HG03558 (cell line): ENCODE measurements at regions not wholly inside any gene's neighbourhood (a gene's known extent, or its start where the extent isn't known, plus 50 kb on each side); places are given as distances from the start of the nearest gene placed in this dataset.

Experiments used
- ATAC-seq: cut with Tn5 transposase; IDR thresholded peaks from one replicate; pipeline ENCODE4 v1.9.1; 2021; ENCODE audit warnings: moderate number of reproducible peaks; ENCODE audit not compliant: unreplicated experiment; ENCODE audit errors: extremely low read depth

DNA sequence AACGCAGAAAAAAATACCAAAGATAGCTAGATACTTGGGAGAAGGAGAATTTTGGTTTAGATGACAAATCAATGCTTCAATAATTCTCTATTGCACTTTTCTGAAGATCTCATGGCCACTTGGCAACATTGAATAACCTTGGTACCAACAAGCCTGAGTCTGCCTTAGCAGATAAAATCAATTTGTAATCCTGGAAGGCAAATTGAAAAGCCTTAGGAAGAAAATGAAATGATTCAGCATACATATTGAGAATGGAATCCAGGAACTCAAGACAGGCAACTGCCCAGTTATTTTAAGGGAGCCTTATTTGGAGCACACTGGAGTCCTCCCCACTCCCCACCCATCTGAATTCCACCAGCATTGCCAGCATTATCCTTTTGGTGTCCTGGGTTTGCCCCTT lies 109.3 kb upstream of the SOX9 start:
- ATAC-seq: no peak

DNA sequence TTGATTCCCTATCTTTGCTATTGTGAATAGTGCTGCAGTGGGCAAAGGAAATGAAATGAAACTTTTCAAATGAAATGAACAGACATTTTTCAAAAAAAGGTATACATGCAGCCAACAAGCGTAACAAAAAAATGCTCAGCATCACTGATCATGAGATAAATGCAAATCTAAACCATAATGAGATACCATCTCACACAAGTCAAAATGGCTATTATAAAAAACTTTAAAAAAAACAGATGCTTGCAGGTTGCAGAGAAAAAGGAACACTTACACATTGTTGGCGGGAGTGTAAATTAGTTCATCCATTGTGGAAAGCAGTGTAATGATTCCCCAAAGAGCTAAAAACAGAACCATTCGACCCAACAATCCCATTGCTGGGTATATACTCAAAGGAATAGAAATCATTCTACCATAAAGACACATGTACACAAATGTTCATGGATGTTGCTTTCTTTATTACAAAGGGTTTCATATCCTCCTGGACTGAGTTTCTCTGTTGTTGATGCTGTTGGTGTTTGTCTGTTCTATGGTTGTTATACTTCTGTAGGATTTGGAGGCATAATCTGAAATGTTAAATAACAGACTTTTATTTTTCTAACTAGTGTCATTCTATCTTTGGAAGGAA lies 99.3 kb upstream of the SOX9 start:
- ATAC-seq: peak; percentile 40

DNA sequence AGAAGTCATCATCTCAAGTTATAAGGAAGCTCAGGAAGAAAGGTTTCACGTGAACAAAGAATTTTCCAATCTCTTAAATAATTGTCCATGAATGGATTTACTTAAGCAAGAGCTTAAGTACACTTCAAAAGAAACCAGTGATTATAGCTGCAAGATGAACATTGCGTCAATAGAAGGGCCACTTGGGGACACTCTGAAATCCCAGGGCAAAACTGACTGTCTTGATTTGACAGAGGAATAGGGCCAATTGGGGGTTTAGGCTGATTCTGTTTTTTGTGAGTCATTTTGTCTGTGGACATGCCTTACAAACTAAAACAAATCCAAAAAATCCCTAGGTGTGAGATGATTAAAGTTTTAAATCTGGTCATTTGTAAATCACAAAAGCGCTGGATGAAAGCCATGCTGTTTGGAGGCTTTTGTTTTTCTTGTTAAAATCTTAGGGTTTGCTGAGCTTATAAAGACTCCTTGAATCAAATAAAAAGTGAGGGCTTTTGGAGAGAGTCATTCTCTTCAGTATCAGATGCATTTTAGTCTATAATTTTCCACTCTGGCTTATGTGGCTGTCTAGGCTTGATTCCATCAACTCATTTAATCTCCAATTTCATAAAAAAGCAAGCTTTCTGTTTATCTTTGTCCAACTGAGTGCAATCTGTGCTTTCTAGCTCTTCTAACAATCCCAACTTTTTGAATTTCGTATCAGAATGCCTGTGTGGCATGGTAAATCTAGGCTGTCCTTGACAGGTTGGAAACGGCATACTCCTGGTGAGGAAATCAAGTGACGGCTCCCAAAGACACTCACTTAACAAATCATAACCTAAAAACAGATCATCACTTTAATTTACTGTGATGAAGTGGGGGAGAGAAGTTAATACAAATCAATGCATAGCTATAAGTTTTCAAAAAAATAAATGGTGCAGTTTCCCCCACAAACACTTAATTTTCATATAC lies 98.2 kb upstream of the SOX9 start:
- no peak for ATAC-seq

DNA sequence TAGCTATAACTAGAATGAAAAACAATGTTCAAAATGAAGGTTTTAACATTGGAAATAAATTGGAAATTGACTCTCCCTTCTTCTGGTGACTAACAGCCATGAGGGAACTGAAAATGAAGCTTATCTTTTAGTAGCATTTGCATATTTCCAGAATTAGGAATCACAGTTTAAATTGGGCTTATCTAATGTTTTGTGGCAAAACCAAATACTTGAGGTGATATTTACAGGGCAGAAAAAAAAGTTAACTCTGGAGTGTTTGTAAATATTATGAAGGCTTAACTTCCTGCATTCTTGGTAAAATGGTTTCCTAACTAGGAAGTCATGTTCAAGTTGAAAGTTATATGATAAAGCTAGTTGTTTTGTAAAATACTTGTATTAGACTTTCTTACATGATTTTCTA lies 96.4 kb upstream of the SOX9 start:
- ATAC-seq: no peak

DNA sequence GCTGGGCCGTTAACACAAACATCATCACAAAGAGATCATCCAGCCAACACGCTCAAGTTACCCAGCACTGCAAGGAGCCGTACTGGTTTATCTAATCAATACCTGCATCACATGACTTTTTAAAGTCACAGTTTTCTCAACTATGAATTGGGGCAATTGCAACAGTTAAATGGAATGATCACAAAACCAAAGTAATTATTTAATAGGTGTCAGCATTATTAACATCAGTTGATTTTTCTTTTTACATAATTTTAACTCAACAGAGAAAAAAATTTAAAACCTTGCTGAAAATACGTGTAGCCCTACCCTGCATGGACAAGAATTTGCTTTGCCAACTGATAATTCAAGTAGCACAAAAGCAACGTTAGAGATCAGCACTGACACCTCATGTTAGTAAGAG lies 95.7 kb upstream of the SOX9 start:
- no peak for ATAC-seq

DNA sequence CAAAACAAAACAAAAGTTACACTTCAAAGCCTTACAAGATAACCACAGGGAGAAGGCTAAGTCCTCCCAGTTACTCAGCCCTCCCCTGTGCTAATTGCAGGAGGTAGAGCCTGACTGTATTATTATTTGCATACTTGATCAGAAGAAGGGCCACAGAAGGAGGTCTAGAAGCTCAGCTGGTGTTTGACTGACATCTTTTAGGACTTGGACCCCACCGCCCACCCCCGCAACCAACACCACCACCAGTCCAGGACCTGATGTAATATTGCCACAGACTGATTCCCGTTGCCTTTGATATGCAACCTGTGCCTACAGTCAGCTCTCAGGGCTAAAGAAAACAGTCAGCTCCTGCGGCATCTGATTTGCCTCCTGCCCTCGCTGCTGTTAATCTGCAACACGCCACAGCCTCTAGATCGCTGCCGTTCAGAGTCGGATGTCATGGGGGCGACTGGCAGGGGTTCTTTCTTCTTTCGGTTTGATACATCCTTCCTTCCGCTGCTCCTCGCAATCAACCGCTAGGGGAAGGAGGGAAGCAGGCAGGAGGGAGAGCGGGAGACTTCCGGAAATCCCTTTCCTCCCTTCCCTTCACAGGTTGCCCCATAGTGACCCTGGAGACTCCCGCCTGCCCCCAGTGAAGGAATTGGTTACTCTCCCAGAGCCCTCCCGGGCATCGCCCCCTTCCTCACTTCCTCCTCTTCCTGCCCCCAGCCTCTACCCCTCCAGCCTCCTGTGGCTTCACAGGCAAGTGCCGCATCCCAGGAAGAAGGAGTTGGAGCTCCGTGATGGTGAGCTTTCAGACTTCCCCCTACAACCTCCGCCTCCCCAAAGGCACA lies 90.5 kb upstream of the SOX9 start:
- ATAC-seq: peak; percentile 56

DNA sequence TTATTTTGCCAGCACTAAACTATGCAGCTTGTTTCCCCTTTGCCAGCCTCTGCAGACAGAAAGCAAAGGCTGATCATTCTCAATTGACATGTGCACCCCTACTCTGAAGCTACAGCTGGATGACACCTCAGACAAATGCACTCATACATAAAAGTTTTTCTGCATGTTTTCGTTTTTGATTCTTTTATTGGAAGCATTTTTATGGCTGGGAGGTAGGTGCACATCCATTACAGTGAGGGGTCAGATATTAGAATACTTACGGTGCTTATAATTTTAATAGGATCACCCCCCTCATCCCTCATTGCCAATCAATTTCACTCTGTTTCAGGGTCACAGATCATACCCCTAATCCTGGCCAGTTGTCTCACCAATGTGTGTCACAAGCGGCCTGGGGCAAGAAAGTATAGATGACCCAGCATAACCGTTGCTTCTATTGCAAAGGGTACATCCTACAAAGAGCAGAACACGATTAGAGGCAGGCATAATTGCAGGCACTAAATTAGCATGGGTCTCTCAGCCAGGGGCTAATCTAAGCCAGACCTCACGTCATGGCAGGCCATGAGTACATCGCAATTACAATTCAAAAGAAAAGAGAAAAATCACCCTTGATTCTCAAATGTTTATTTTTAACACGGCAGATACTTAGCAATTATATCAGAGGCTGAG lies 89.5 kb upstream of the SOX9 start:
- no peak for ATAC-seq

DNA sequence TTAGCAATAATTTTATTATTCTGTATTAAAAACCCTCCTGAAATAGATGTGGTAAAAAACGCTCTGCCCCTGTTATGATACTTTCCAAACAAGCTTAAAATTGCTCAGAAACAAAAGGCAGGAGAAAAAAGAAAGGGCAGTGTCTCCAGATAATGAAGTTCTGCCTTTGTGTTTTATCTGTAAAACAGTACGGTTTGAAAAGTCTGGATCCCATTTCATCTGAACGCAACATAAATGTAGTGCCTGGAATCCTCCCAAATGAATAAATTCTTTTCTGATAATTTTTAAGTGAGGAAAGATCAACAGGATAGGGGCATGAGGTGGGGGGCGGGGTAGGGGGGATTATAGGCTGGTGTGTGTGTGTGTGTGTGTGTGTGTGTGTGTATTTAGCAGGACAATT lies 87.5 kb upstream of the SOX9 start:
- no peak for ATAC-seq

DNA sequence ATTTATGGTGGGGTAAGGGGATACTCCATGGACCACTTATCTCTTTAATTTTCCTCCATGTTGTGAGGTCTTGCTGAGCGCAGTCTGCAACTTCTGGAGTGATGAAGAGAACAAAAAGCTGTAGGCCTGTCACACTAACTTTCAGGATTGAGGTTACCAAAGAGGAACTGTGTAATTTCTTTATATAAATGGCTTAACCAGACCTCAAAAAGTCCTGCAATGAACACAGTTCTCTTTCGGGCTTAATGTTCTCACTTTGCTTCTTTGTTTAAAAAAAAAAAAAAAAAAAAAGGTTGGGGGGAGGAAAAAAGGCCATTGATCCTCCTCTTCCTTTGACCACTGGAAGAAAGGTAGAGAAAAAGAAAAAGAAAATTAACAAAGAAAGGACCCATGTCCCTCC lies 86.8 kb upstream of the SOX9 start:
- no peak for ATAC-seq

DNA sequence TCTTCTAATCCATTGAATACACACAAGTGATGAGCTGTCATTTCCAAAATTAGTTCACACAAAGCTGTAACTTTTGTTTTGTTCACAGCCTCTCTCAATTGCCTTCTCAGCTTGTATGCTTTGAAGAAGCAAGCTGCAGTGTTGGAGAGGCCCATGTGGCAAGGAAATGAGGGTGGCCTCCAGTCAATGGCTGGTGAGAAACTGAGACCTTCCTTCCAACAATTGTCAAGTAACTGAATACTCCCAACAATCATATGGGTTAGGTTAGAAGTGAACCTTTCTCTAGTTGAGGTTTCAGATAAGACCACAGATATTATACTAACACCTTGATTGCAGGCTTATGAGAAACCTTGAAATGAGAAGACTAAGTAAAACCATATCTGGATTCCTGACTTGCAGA lies 82.4 kb upstream of the SOX9 start:
- no peak for ATAC-seq

DNA sequence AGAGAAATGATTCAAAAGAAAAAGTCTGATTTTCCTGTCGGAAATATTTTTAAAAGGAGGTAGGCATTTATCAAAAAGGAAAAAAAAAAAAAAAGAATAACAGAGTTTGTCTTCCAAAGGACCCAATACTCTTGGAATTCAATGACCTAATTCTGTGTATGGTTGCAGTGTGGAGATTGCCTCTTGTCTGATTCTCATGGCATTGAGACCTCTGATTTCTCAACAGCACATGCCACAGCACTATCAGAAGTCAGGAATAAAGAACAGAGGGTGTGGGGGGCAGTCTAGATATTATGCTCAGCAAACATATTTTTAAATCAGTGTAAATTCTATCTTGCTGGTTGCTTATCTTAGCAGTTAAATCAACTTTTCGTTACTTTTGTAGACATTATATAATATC lies 81.3 kb upstream of the SOX9 start:
- ATAC-seq: no peak

DNA sequence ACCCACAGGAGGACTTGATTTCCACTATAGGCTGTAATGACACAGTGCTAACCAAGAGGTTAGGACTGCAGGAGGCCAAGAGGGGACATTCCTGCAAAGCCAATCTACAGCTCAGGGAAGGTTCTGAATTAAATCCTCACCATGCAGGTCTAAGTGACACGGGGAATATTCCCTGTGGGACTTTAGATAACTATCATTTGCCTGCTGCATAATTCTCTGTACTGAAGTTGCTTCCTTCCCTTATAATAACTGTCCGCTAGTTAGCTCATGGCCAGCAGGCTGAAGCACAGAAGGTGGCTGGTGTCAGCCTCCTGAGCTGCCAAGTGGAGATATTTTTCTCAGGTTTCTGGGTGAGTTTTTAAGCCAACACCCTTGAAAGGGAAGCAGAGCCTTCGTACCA lies 74.6 kb upstream of the SOX9 start:
- no peak for ATAC-seq

DNA sequence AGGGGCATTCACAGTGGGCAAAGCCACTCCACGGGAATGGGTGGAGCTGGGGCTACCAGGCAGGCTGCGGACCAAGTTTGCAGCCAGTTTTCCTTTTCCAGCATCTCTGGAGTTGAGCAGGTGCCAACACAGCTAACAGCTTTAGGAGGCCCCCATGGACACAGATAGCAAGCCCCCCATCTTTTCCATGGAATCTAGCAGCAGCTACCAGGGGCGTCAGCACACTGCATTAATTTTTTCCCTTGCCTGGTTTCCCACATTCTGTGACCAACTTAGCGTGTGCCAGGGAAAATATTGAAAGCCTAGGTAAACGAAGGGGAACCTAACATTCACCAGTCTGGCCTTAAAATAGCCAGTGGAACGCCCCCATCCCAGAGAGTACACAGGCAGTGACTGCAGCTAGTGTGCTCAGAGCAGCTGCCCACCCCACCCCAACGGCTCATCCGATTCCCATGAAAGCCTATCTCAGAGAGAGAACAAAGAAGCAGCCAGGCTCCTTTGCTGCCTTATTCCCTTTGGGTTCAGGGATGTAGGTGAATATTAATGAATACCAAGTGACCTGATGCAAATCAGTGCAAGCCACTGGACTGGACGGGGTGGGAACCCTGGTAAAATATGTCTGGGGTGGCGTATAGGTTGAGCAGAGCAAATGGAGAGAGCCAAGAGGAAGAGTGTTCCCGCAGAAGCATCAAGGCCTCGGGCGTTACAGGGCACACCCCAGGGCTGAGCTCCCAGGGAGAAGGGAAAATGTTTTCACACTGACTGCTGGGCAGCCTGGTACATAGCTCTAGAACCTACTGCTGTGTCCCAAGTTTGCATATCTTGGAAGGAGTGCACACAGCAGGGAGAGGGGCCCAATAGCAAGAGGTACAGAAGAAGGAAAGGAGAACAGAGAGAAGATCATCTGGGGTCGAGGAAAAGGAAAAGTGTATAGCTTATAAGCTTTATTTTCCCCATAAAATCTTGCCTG lies 73.9 kb upstream of the SOX9 start:
- no peak for ATAC-seq

DNA sequence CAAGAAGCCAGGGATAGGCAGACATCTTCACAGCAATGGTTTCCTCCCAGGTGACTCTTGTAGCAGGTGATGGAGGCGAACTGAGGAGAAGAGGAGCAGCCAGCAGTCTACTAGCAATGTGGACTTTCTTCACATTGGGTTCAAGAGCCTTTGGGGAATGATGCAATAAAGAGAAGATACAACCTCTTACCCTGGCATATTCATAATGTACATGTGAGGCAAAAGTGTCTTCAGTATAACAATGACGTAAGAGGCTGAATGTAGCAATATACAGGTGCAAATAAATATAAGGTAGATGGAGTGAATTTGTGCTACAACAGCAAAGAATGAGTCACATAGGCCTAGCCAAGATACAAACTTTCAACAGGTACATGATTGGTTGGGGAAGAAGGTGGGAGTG lies 70.9 kb upstream of the SOX9 start:
- no peak for ATAC-seq

DNA sequence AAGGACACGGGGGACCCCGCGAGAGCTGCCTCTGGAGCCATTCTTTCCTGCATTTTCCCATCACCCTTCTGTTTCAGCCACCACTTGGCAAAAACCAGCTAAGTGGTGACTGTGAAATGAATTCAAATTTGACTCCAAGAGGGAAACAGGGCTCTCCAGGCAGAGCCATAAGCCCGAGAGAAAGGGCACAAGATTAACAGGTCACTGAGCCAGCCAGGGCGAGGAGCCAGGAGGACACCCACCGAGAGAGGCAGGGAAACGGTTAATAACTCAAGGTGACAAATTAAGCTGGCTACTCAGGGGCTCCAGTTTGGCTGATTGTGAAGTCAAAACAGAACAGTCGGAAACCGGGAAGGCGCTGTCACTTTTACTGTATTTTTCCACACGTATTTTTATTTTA lies 67.8 kb upstream of the SOX9 start:
- no peak for ATAC-seq

DNA sequence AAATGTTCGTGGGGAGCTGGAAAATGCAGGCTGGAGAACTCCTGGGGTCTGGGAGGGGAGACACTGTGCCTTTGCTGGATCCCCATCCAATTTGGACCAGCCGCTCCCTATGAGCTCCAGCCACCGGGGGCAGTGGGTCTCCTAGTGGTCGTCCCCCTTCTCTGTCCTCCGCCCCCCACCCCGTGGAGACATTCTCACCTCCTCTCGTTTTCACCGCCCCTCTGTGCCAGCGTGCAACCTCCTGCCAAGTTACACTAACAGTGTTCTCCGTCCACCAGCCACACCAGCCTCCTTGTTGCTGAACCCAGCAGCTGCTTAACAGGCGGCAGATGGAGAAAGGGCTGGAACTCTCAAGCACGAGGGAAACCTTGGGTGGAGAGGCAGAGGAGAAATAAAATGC lies 67.4 kb upstream of the SOX9 start:
- ATAC-seq: no peak

DNA sequence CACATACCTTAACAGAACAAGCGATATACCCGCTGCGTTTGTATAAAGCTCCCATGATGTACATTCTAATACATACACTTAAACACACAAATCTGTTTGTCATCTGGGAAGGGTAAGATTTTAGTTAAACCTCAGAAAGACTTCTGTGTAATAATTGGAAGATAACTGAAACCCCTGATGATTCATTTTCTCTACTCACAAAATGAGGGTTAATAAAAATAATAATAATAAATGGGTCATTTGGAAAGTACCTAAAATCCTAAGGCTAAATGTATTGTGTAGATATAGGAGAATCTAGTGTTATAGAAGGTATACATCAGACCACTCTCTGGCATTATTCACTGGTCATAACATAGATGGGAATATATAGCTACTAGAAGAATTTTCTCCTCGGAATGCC lies 64.7 kb upstream of the SOX9 start:
- ATAC-seq: no peak

DNA sequence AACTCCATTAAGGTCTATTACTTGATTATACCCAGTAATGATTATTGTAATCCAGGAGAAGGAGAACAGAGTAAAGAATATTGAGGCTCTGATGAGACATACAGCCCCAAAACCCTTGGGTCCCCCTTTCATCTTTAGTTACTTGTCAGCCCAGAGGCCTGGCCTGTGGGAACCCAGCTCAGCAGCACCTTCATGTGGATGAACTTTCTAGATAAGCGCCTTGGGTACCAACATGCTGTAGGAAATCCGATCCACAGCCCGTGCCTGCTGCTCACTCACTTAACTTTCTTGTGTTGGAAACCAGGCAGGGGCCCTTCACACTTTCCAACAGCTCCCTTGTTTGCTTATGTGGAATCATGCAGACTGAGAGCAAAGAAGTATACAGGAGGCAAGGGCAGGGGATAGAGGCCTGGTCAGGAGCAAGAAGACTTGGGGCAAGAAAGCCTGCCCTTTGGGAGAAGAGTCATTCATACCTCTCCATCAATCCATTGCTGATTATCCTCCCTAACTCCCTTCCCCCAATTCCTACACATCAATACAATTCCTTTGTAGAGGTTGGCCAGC lies 64.0 kb upstream of the SOX9 start:
- ATAC-seq: no peak

DNA sequence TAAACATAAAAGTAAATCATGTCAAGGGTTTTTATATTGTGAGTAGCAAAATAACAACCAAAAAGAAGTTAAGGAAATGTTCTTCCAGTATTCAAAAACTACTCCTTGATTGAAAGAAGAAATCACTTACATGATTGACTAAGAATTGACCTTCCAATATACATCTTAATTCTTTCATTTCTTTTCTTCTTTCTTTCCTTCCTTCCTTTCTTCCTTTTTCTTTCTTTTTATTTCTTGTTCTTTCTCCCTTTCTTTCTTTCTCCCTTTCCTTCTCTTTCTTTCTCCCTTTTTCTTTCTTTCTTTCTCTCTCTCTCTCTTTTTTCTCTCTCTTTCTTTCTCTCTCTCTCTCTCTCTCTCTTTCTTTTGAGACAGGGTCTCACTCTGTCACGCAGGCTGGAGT lies 60.7 kb upstream of the SOX9 start:
- no peak for ATAC-seq
